Keratinocyte (primary cell): ENCODE measurements at regions not wholly inside any gene's neighbourhood (a gene's known extent, or its start where the extent isn't known, plus 50 kb on each side); places are given as distances from the start of the nearest gene placed in this dataset.

Experiments used
- DNase-seq: peaks from one replicate; pipeline ENCODE4 v3.0.0-alpha.2; 2011; ENCODE audit warnings: low read depth, missing footprints, low spot score
- FAIRE-seq: peaks from 2 replicates; lab custom pipeline; 2011; peaks lifted over from hg19 to GRCh38; lab: Jason Lieb, UNC
- H2AFZ ChIP-seq: 2 replicates; pipeline ENCODE4 v1.6.0; 2012; ENCODE audit warnings: low read length, control low read depth, inconsistent platforms; ENCODE audit not compliant: control insufficient read depth
- H3K27ac ChIP-seq: 2 replicates; pipeline ENCODE4 v1.5.1; 2011; ENCODE audit warnings: low read length; ENCODE audit not compliant: control insufficient read depth, insufficient read depth
- H3K27me3 ChIP-seq: 3 replicates; pipeline ENCODE4 v1.6.0; 2011; ENCODE audit warnings: low read length; ENCODE audit not compliant: control insufficient read depth, insufficient read depth; ENCODE audit errors: extremely low read depth
- H3K36me3 ChIP-seq, 2 experiments: 2 replicates in 1 of 2; 3 replicates in 1 of 2; pipeline ENCODE4 v1.5.1; 2011; ENCODE audit warnings: low read length in 2 of 2, mild to moderate bottlenecking in 1 of 2; ENCODE audit not compliant: control insufficient read depth in 2 of 2, insufficient read depth in 2 of 2; ENCODE audit errors: extremely low read depth in 1 of 2
- H3K4me1 ChIP-seq: 3 replicates; pipeline ENCODE4 v1.5.1; 2011; ENCODE audit warnings: low read length; ENCODE audit not compliant: control insufficient read depth, insufficient read depth; ENCODE audit errors: extremely low read depth
- H3K4me2 ChIP-seq: 3 replicates; pipeline ENCODE4 v1.6.0; 2011; ENCODE audit warnings: low read depth, low read length; ENCODE audit not compliant: control insufficient read depth, insufficient read depth; ENCODE audit errors: extremely low read depth
- H3K4me3 ChIP-seq, 3 experiments: fragments of 200-600 bp in 1 of 3; sonication (generic) in 1 of 3; 2 replicates in 2 of 3; 3 replicates in 1 of 3; pipeline ENCODE4 v1.5.1; 2011 to 2016; ENCODE audit warnings: low read length in 3 of 3, mild to moderate bottlenecking in 3 of 3, control low read depth in 2 of 3, inconsistent platforms in 1 of 3, low read depth in 1 of 3, mixed read lengths in 1 of 3, mixed run types in 1 of 3, moderate library complexity in 1 of 3; ENCODE audit not compliant: control insufficient read depth in 2 of 3, insufficient read depth in 2 of 3; ENCODE audit errors: extremely low read depth in 1 of 3
- H3K79me2 ChIP-seq: 2 replicates; pipeline ENCODE4 v1.6.0; 2012; ENCODE audit warnings: low read length; ENCODE audit not compliant: control insufficient read depth, insufficient read depth
- H3K9ac ChIP-seq: 3 replicates; pipeline ENCODE4 v1.6.0; 2011; ENCODE audit warnings: low read length; ENCODE audit not compliant: control insufficient read depth, insufficient read depth; ENCODE audit errors: extremely low read depth
- H3K9me1 ChIP-seq: 3 replicates; pipeline ENCODE4 v1.6.0; 2011; ENCODE audit warnings: low read length; ENCODE audit not compliant: control insufficient read depth, insufficient read depth; ENCODE audit errors: extremely low read depth
- H3K9me3 ChIP-seq: 2 replicates; pipeline ENCODE4 v1.5.1; 2012; ENCODE audit warnings: low read depth, low read length; ENCODE audit not compliant: control insufficient read depth
- H4K20me1 ChIP-seq: 3 replicates; pipeline ENCODE4 v1.6.0; 2011; ENCODE audit warnings: low read length; ENCODE audit not compliant: control insufficient read depth, insufficient read depth; ENCODE audit errors: extremely low read depth
- CTCF ChIP-seq, 3 experiments: IDR thresholded peaks in 1 of 3; conservative IDR thresholded peaks in 1 of 3; optimal IDR thresholded peaks in 1 of 3; 2 replicates in 2 of 3; 3 replicates in 1 of 3; pipeline versions ENCODE3 to v1.5.1; 2011; ENCODE audit warnings: low read length in 3 of 3, mild to moderate bottlenecking in 3 of 3, moderate library complexity in 2 of 3, control low read depth in 1 of 3, inconsistent platforms in 1 of 3; ENCODE audit not compliant: insufficient read depth in 2 of 3; ENCODE audit errors: extremely low read depth in 1 of 3
- EZH2 ChIP-seq: IDR thresholded peaks from one replicate; pipeline ENCODE4 v1.6.1; 2012; ENCODE audit warnings: inconsistent platforms, mild to moderate bottlenecking, low read length, moderate library complexity
- dilution Hi-C: fragments of 300-500 bp; cut with MboI; formaldehyde crosslinking; loops from one replicate; pipeline ENCODE4 v1.7.0; 2020; ENCODE audit warnings: low sequenced_read_pairs; ENCODE audit not compliant: extremely low pct_ligation_motif_present

GRCh38 chr6:140073456-140073855, 699.0 kb upstream of the CITED2 start:
- H3K36me3 ChIP-seq = no peaks in the 10 kb centered on the region
- TF ChIP-seq EZH2 = no peak
- TF ChIP-seq CTCF (optimal IDR thresholded peaks at IDR 0.05 in 1 of 3, IDR thresholded peaks at IDR 0.05 in 1 of 3, conservative IDR thresholded peaks at IDR 0.05 in 1 of 3; ENCODE audit: extremely low read depth in 1 of 3, insufficient read depth in 2 of 3, low read length in 3 of 3) = no peak
- H2AFZ ChIP-seq = no peak overlapping the region
- H3K4me1 ChIP-seq = no peaks in the 10 kb centered on the region
- dilution Hi-C loops = no loop called here
- H3K9me1 ChIP-seq = no peaks in the 10 kb centered on the region
- no peak overlapping the region for H3K9ac ChIP-seq
- no peak overlapping the region for H3K27ac ChIP-seq
- H3K79me2 ChIP-seq = no peaks in the 10 kb centered on the region
- no peak for DNase-seq
- H3K4me2 ChIP-seq = no peak overlapping the region
- H3K9me3 ChIP-seq = no peaks in the 10 kb centered on the region
- no peaks in the 10 kb centered on the region for H4K20me1 ChIP-seq
- H3K27me3 ChIP-seq = no peaks in the 10 kb centered on the region
- peak; percentile 13 for FAIRE-seq
- no peak overlapping the region for H3K4me3 ChIP-seq

GRCh38 chr6:140071601-140072062, 697.2 kb upstream of the CITED2 start:
- Histone ChIP-seq H3K79me2 (no peaks in the 10 kb centered on the region), H3K36me3 (no peaks in the 10 kb centered on the region), H3K9me1 (no peaks in the 10 kb centered on the region), H3K4me1 (no peaks in the 10 kb centered on the region), H4K20me1 (no peaks in the 10 kb centered on the region), H3K27me3 (no peaks in the 10 kb centered on the region), H3K9me3 (no peaks in the 10 kb centered on the region), H3K4me2 (no peak overlapping the region), H2AFZ (no peak overlapping the region), H3K9ac (no peak overlapping the region), H3K4me3 (no peak overlapping the region), H3K27ac (no peak overlapping the region)
- FAIRE-seq (no peak), DNase-seq (no peak)
- dilution Hi-C loops = no loop called here
- no peak for TF ChIP-seq CTCF (optimal IDR thresholded peaks at IDR 0.05 in 1 of 3, IDR thresholded peaks at IDR 0.05 in 1 of 3, conservative IDR thresholded peaks at IDR 0.05 in 1 of 3; ENCODE audit: extremely low read depth in 1 of 3, insufficient read depth in 2 of 3, low read length in 3 of 3)
